Smooth muscle cell (in vitro differentiated cells): ENCODE measurements at regions not wholly inside any gene's neighbourhood (a gene's known extent, or its start where the extent isn't known, plus 50 kb on each side); places are given as distances from the start of the nearest gene placed in this dataset.
"Not testable (repeated sequence)": the region's sequence is repeated elsewhere in the genome, so short reads cannot be mapped to it uniquely, and the experiment has no call there.

Source experiments
- DNase-seq: peaks from one replicate; lab custom pipeline; 2025; ENCODE audit not compliant: unreplicated experiment; lab: John Stamatoyannopoulos, UW
- H2AFZ ChIP-seq: fragments of 200-600 bp; sonication (generic); 2 replicates; pipeline ENCODE4 v1.6.0; 2016; ENCODE audit warnings: antibody characterized with exemption, low read depth, mild to moderate bottlenecking
- H3F3A ChIP-seq: fragments of 200-600 bp; sonication (generic); 2 replicates; pipeline ENCODE4 v1.6.0; 2017; ENCODE audit warnings: antibody characterized with exemption, low read depth
- H3K27ac ChIP-seq: fragments of 200-600 bp; sonication (generic); 2 replicates; pipeline ENCODE4 v1.5.1; 2016; ENCODE audit warnings: low read depth, mild to moderate bottlenecking
- H3K27me3 ChIP-seq: fragments of 200-600 bp; sonication (generic); 2 replicates; pipeline ENCODE4 v1.6.1; 2016; ENCODE audit warnings: low read depth, mild to moderate bottlenecking
- H3K36me3 ChIP-seq: fragments of 200-600 bp; sonication (generic); 2 replicates; pipeline ENCODE4 v1.5.1; 2016; ENCODE audit warnings: low read depth
- H3K4me1 ChIP-seq: fragments of 200-600 bp; sonication (generic); 2 replicates; pipeline ENCODE4 v1.5.1; 2016; ENCODE audit warnings: low read depth
- H3K4me2 ChIP-seq: fragments of 200-600 bp; sonication (generic); 2 replicates; pipeline ENCODE4 v1.6.0; 2016; ENCODE audit warnings: mild to moderate bottlenecking
- H3K4me3 ChIP-seq: fragments of 200-600 bp; sonication (generic); 2 replicates; pipeline ENCODE4 v1.5.1; 2016; ENCODE audit warnings: mild to moderate bottlenecking
- H3K79me2 ChIP-seq: fragments of 200-600 bp; sonication (generic); 2 replicates; pipeline ENCODE4 v1.6.0; 2016; ENCODE audit warnings: low read depth, mild to moderate bottlenecking
- H3K9ac ChIP-seq: fragments of 200-600 bp; sonication (generic); 2 replicates; pipeline ENCODE4 v1.6.0; 2016; ENCODE audit warnings: low read depth
- H3K9me3 ChIP-seq: fragments of 200-600 bp; sonication (generic); replicated peaks from 2 replicates; pipeline ENCODE4 v1.5.1; 2016; ENCODE audit warnings: low read depth
- H4K20me1 ChIP-seq: fragments of 200-600 bp; sonication (generic); 2 replicates; pipeline ENCODE4 v1.6.0; 2016; ENCODE audit warnings: low read depth
- WGBS: methylation state at CpG from one replicate; pipeline ENCODE4 v1.1.7; 2016; ENCODE audit warnings: low lambda C conversion rate; 5-methylcytosine and 5-hydroxymethylcytosine counted together
- TF ChIP-seq, protein P1 (sequence below): fragments of 200-600 bp; sonication (generic); IDR thresholded peaks from 2 replicates; pipeline ENCODE4 v1.5.1; 2017; ENCODE audit warnings: borderline replicate concordance, mild to moderate bottlenecking, antibody characterized with exemption; ENCODE audit not compliant: insufficient read depth, poor library complexity, severe bottlenecking

DNA sequence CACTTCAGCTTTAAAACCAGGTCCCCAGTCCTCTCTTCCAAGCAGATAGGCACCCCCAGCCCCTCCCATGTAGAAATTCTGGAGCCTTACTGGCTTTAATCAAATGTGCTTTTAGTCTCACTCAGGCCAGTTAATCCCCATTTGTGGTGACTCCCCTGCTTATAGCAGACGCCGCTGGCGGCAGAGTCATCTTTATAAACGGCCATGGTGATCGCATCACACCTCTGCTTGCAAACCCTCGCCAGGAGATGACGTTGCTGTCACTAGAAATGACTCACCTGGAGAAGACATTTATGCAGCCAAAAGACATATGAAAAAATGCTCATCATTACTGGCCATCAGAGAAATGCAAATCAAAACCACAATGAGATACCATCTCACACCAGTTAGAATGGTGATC, 369.3 kb downstream of the VRK1 start:
- Histone ChIP-seq H3K4me1 (no peaks in the 10 kb centered on the region), H3K36me3 (no peaks in the 10 kb centered on the region), H3K79me2 (no peaks in the 10 kb centered on the region), H3K4me2 (no peak overlapping the region), H2AFZ (no peak overlapping the region), H4K20me1 (no peaks in the 10 kb centered on the region), H3K4me3 (no peak overlapping the region), H3F3A (no peaks in the 10 kb centered on the region), H3K27me3 (no peaks in the 10 kb centered on the region), H3K9me3 (no peaks in the 10 kb centered on the region), H3K27ac (no peak overlapping the region), H3K9ac (no peak overlapping the region)
- WGBS: 78% methylated on average over 7 of the region's 7 CpGs
- TF ChIP-seq, protein P1, sequence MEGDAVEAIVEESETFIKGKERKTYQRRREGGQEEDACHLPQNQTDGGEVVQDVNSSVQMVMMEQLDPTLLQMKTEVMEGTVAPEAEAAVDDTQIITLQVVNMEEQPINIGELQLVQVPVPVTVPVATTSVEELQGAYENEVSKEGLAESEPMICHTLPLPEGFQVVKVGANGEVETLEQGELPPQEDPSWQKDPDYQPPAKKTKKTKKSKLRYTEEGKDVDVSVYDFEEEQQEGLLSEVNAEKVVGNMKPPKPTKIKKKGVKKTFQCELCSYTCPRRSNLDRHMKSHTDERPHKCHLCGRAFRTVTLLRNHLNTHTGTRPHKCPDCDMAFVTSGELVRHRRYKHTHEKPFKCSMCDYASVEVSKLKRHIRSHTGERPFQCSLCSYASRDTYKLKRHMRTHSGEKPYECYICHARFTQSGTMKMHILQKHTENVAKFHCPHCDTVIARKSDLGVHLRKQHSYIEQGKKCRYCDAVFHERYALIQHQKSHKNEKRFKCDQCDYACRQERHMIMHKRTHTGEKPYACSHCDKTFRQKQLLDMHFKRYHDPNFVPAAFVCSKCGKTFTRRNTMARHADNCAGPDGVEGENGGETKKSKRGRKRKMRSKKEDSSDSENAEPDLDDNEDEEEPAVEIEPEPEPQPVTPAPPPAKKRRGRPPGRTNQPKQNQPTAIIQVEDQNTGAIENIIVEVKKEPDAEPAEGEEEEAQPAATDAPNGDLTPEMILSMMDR: no peak
- no peak for DNase-seq

DNA sequence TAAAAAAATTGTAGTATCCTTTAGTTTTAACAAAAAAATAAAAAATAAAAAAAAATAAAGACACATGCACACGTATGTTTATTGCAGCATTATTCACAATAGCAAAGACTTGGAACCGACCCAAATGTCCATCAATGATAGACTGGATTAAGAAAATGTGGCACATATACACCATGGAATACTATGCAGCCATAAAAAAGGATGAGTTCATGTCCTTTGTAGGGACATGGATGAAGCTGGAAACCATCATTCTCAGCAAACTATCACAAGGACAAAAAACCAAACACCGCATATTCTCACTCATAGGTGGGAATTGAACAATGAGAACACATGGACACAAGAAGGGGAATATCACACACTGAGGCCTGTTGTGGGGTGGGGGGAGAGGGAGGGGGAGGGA, 370.4 kb downstream of the VRK1 start:
- not testable (repeated sequence) for H3K36me3 ChIP-seq, H4K20me1 ChIP-seq, H3K9me3 ChIP-seq, H3K4me2 ChIP-seq, H2AFZ ChIP-seq, H3K4me1 ChIP-seq, H3K27me3 ChIP-seq, DNase-seq, H3K79me2 ChIP-seq, H3K9ac ChIP-seq, H3K4me3 ChIP-seq, H3F3A ChIP-seq, H3K27ac ChIP-seq
- WGBS: 88% methylated on average over 2 of the region's 3 CpGs

DNA sequence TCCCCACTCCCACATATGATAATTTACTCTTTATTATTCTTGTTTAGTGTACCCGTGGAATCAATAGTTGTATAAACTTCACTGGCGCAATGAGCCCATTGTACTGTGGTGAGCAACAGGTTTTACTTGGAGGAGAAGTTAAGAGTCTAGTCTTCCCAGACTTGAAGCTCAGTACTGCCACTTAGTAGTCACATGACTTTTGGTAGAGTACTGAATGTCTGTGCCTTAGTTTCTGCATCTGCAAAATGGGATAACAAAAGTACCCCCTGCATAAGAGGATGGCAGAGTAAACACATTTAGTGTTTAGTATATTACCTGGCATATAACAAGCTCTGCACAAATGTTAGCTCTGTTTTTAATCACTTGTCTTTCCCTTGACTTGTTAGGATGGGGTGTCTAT, 375.5 kb downstream of the VRK1 start:
- no peak overlapping the region for H3K4me2 ChIP-seq
- no peak overlapping the region for H3K27ac ChIP-seq
- H3K79me2 ChIP-seq: no peaks in the 10 kb centered on the region
- no peaks in the 10 kb centered on the region for H3K27me3 ChIP-seq
- no peaks in the 10 kb centered on the region for H3F3A ChIP-seq
- no peaks in the 10 kb centered on the region for H4K20me1 ChIP-seq
- no peaks in the 10 kb centered on the region for H3K36me3 ChIP-seq
- H2AFZ ChIP-seq: no peak overlapping the region
- H3K9ac ChIP-seq: no peak overlapping the region
- H3K9me3 ChIP-seq: no peaks in the 10 kb centered on the region
- H3K4me3 ChIP-seq: no peak overlapping the region
- no peaks in the 10 kb centered on the region for H3K4me1 ChIP-seq
- TF ChIP-seq, protein P1: no peak
- DNase-seq: no peak
- 94% methylated on average over 2 of the region's 2 CpGs for WGBS

DNA sequence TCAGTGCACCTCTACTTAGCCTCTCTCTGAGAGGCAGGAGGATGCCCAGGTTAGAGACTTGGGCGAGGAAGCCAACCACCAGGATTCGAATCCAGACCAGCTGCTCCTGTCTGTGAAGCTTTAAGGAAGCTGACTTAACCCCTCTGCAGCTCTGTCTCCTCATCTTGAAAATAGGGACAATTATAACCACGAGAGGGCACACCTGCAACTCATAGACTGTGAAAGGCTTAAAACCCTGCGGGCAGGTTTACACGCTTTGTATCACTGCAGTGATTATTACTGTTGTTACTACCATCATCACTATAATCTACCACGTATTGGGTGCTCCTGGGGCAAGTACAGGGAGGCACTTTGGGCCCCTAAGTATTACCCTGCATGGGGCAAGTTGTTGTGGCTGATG, 379.8 kb downstream of the VRK1 start:
- Histone ChIP-seq H3K79me2 (no peaks in the 10 kb centered on the region), H3K4me3 (no peak overlapping the region), H3K36me3 (no peaks in the 10 kb centered on the region), H3K9me3 (no peaks in the 10 kb centered on the region), H2AFZ (no peak overlapping the region), H3K9ac (no peak overlapping the region), H3K27me3 (no peaks in the 10 kb centered on the region), H3K4me2 (no peak overlapping the region), H3F3A (no peaks in the 10 kb centered on the region), H3K27ac (no peak overlapping the region), H3K4me1 (no peaks in the 10 kb centered on the region), H4K20me1 (no peaks in the 10 kb centered on the region)
- TF ChIP-seq, protein P1: no peak
- 63% methylated on average over 6 of the region's 6 CpGs for WGBS
- DNase-seq: no peak
